Epithelial cell of proximal tubule (primary cell): ENCODE measurements at regions not wholly inside any gene's neighbourhood (a gene's known extent, or its start where the extent isn't known, plus 50 kb on each side); places are given as distances from the start of the nearest gene placed in this dataset.
A peak's percentile ranks its signal among the peaks of the same experiment; 100 is the strongest.

Source experiments
- DNase-seq: peaks from one replicate; pipeline ENCODE4 v3.0.0-alpha.2; 2011; ENCODE audit warnings: low read depth
- H3K4me3 ChIP-seq: 2 replicates; pipeline ENCODE4 v1.5.1; 2011; ENCODE audit warnings: low read depth, mild to moderate bottlenecking, low read length
- CTCF ChIP-seq: conservative IDR thresholded peaks from 2 replicates; pipeline ENCODE4 v1.5.1; 2012; ENCODE audit warnings: low read depth, mild to moderate bottlenecking, low read length

- H3K4me3 ChIP-seq: no peak overlapping the region
- no peak for TF ChIP-seq CTCF
- no peak for DNase-seq
These were observed 855.0 kb downstream of the USP25 start for GRCh38 chr21:16584756-16585155.

GRCh38 chr21:16585896-16586295 lies 856.1 kb downstream of the USP25 start:
- H3K4me3 ChIP-seq: no peak overlapping the region
- TF ChIP-seq CTCF: no peak
- DNase-seq: no peak

GRCh38 chr21:16587141-16587581 lies 857.4 kb downstream of the USP25 start:
- DNase-seq: peak; percentile 26
- no peak overlapping the region for H3K4me3 ChIP-seq
- TF ChIP-seq CTCF: no peak

GRCh38 chr21:16587681-16588375 lies 858.0 kb downstream of the USP25 start:
- no peak for TF ChIP-seq CTCF
- H3K4me3 ChIP-seq: peak overlapping the region; percentile 57
- peak; percentile 37 for DNase-seq

GRCh38 chr21:16588433-16588860 lies 858.7 kb downstream of the USP25 start:
- DNase-seq: peak; percentile 88
- TF ChIP-seq CTCF: no peak
- H3K4me3 ChIP-seq: peak overlapping the region; percentile 57

- no peak for DNase-seq
- no peak for TF ChIP-seq CTCF
- H3K4me3 ChIP-seq: peak overlapping the region; percentile 57
These were observed 859.5 kb downstream of the USP25 start for GRCh38 chr21:16589006-16589898.
